GM23248 (cell line): ENCODE measurements at regions not wholly inside any gene's neighbourhood (a gene's known extent, or its start where the extent isn't known, plus 50 kb on each side); places are given as distances from the start of the nearest gene placed in this dataset.

Source experiments
- DNase-seq: peaks from one replicate; pipeline ENCODE4 v3.0.0-alpha.2; 2015
- H2AFZ ChIP-seq: fragments of 200-600 bp; sonication (generic); 2 replicates; pipeline ENCODE4 v1.6.1; 2016; ENCODE audit warnings: antibody characterized with exemption
- H3F3A ChIP-seq: fragments of 200-600 bp; sonication (generic); 2 replicates; pipeline ENCODE4 v1.6.1; 2016; ENCODE audit warnings: mild to moderate bottlenecking, antibody characterized with exemption, mixed run types; ENCODE audit not compliant: insufficient read depth
- H3K27ac ChIP-seq: fragments of 200-600 bp; sonication (generic); 2 replicates; pipeline ENCODE4 v1.5.1; 2016; ENCODE audit warnings: mild to moderate bottlenecking
- H3K27me3 ChIP-seq: fragments of 200-600 bp; sonication (generic); replicated peaks from 2 replicates; pipeline ENCODE4 v1.6.1; 2016; ENCODE audit warnings: mild to moderate bottlenecking; ENCODE audit not compliant: insufficient read depth
- H3K36me3 ChIP-seq: fragments of 200-600 bp; sonication (generic); 2 replicates; pipeline ENCODE4 v1.6.1; 2016; ENCODE audit warnings: low read depth, mild to moderate bottlenecking
- H3K4me1 ChIP-seq: fragments of 200-600 bp; sonication (generic); 2 replicates; pipeline ENCODE4 v1.6.1; 2016; ENCODE audit warnings: mild to moderate bottlenecking; ENCODE audit not compliant: insufficient read depth
- H3K4me2 ChIP-seq: fragments of 200-600 bp; sonication (generic); one replicate; pipeline ENCODE4 v1.6.1; 2016; ENCODE audit warnings: mild to moderate bottlenecking; ENCODE audit not compliant: unreplicated experiment
- H3K4me3 ChIP-seq: fragments of 200-600 bp; sonication (generic); 2 replicates; pipeline ENCODE4 v1.5.1; 2016; ENCODE audit warnings: mild to moderate bottlenecking
- H3K79me2 ChIP-seq: fragments of 200-600 bp; sonication (generic); 2 replicates; pipeline ENCODE4 v1.6.1; 2016; ENCODE audit warnings: mild to moderate bottlenecking; ENCODE audit not compliant: insufficient read depth
- H3K9ac ChIP-seq: fragments of 200-600 bp; sonication (generic); 2 replicates; pipeline ENCODE4 v1.6.1; 2016; ENCODE audit warnings: mild to moderate bottlenecking
- H3K9me2 ChIP-seq: fragments of 200-600 bp; sonication (generic); 2 replicates; pipeline ENCODE4 v1.6.1; 2016; ENCODE audit warnings: mixed run types, mild to moderate bottlenecking, moderate library complexity; ENCODE audit not compliant: insufficient read depth
- H3K9me3 ChIP-seq: fragments of 200-600 bp; sonication (generic); one replicate; pipeline ENCODE4 v1.6.1; 2017; ENCODE audit warnings: low read depth
- H4K20me1 ChIP-seq: fragments of 200-600 bp; sonication (generic); 2 replicates; pipeline ENCODE4 v1.6.0; 2016; ENCODE audit not compliant: insufficient read depth
- EZH2 ChIP-seq: fragments of 200-600 bp; sonication (generic); IDR thresholded peaks from 2 replicates; pipeline ENCODE4 v1.6.1; 2018; ENCODE audit warnings: antibody characterized with exemption, mild to moderate bottlenecking; ENCODE audit not compliant: insufficient read depth, poor library complexity, severe bottlenecking
- EZH2phosphoT487 ChIP-seq: fragments of 200-600 bp; sonication (generic); IDR thresholded peaks from 2 replicates; pipeline ENCODE4 v1.6.1; 2018; ENCODE audit warnings: antibody characterized with exemption, moderate library complexity, mild to moderate bottlenecking, low read depth; ENCODE audit not compliant: insufficient read depth
- WGBS, 2 experiments: methylation state at CpG; one replicate each; pipeline ENCODE4 v1.1.6; 2015 to 2017; ENCODE audit warnings: low lambda C conversion rate in 2 of 2, low coverage in 1 of 2; ENCODE audit errors: missing lambda C conversion rate in 2 of 2; 5-methylcytosine and 5-hydroxymethylcytosine counted together
- in situ Hi-C: fragments of 300-500 bp; cut with MboI; formaldehyde crosslinking; loops from 2 replicates; pipeline ENCODE4 v1.15.0; 2020

DNA sequence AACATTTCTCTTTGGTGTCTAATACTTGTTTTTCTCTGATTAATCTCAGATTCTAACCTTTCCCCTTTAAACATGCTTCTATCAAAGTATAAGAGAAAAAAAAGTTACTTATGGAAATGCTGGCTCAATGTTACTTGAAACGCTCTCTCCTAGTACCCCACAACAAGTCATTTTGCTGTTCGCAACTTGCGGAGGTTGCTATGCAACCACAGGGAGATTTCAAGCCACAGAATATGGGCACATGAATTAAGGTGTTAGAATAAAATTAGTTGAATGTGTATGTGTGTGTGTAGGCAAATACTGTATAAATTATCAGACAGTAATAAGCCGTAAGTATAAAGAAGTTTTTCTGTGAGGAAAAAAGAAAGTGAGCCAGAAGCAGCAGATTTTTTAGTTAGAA, 80.6 kb downstream of the CCDC59 start:
- no peak overlapping the region for H3K27ac ChIP-seq
- H3K4me1 ChIP-seq, result no peaks in the 10 kb centered on the region
- no peak overlapping the region for H3K9ac ChIP-seq
- in situ Hi-C loops, result no loop called here
- H3K4me2 ChIP-seq, result no peak overlapping the region
- no peaks in the 10 kb centered on the region for H3K27me3 ChIP-seq
- H3K4me3 ChIP-seq, result no peak overlapping the region
- WGBS, 2 experiments, result 61 to 69% methylated on average over 4 of the region's 4 CpGs
- H3F3A ChIP-seq, result no peaks in the 10 kb centered on the region
- no peaks in the 10 kb centered on the region for H4K20me1 ChIP-seq
- no peaks in the 10 kb centered on the region for H3K9me3 ChIP-seq
- H2AFZ ChIP-seq, result no peak overlapping the region
- no peak for DNase-seq
- TF ChIP-seq EZH2, result no peak
- no peak for TF ChIP-seq EZH2phosphoT487
- H3K79me2 ChIP-seq, result no peaks in the 10 kb centered on the region
- no peaks in the 10 kb centered on the region for H3K36me3 ChIP-seq
- no peaks in the 10 kb centered on the region for H3K9me2 ChIP-seq

DNA sequence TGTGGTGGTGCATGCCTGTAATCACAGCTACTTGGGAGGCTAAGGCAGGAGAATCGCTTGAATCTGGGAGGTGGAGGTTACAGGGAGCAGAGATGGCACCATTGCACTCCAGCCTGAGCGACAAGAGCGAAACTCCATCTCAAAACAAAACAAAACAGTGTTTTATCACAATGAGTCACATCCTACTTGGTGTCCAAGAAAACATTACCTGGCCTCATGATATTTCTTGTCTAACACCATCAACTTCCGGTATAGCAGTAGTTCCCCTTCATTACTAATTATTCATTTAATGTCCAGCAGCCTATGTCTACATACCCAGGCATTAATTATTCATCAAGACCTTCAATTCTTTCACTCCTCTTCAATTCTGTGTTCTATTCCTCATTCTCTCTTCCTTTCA, 115.5 kb downstream of the CCDC59 start:
- H3K4me1 ChIP-seq, result no peaks in the 10 kb centered on the region
- TF ChIP-seq EZH2, result no peak
- H3K36me3 ChIP-seq, result no peaks in the 10 kb centered on the region
- no peak for DNase-seq
- no peaks in the 10 kb centered on the region for H3K79me2 ChIP-seq
- in situ Hi-C loops, result no loop called here
- no peaks in the 10 kb centered on the region for H3F3A ChIP-seq
- no peaks in the 10 kb centered on the region for H3K27me3 ChIP-seq
- no peak overlapping the region for H2AFZ ChIP-seq
- no peaks in the 10 kb centered on the region for H4K20me1 ChIP-seq
- no peak overlapping the region for H3K27ac ChIP-seq
- no peaks in the 10 kb centered on the region for H3K9me3 ChIP-seq
- 41 to 57% methylated on average over 4 of the region's 4 CpGs for WGBS, 2 experiments
- H3K4me2 ChIP-seq, result no peak overlapping the region
- no peaks in the 10 kb centered on the region for H3K9me2 ChIP-seq
- no peak overlapping the region for H3K4me3 ChIP-seq
- no peak overlapping the region for H3K9ac ChIP-seq

DNA sequence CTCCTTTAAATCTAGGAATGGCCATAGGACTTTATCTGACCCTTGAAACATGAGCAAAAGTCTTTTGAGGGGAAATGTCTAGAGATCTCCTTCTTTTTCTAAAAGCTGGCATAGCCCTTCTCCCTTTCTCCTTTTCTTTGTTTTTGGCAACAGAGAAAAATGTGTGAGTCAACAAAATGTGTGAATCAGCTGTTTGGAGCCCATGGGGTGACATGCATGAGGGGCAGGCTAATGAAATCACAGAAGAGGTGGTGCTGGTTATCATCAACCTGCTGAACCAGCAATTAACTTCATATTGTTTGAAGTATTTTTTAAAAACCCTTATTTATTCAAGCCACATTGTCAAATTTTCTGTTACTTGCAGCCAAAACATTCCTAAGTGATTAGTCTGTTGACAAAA, 132.3 kb downstream of the CCDC59 start:
- H3K9me3 ChIP-seq, result no peaks in the 10 kb centered on the region
- no peak overlapping the region for H3K4me2 ChIP-seq
- in situ Hi-C loops, result no loop called here
- H3K79me2 ChIP-seq, result no peaks in the 10 kb centered on the region
- no peaks in the 10 kb centered on the region for H3K27me3 ChIP-seq
- H3K9me2 ChIP-seq, result no peaks in the 10 kb centered on the region
- no peaks in the 10 kb centered on the region for H4K20me1 ChIP-seq
- no peak overlapping the region for H3K4me3 ChIP-seq
- DNase-seq, result peak; percentile 1
- H3K36me3 ChIP-seq, result no peaks in the 10 kb centered on the region
- H3K4me1 ChIP-seq, result no peaks in the 10 kb centered on the region
- H3K9ac ChIP-seq, result no peak overlapping the region
- H2AFZ ChIP-seq, result no peak overlapping the region
- H3K27ac ChIP-seq, result no peak overlapping the region
- TF ChIP-seq EZH2, result no peak
- no peak for TF ChIP-seq EZH2phosphoT487
- no peaks in the 10 kb centered on the region for H3F3A ChIP-seq

DNA sequence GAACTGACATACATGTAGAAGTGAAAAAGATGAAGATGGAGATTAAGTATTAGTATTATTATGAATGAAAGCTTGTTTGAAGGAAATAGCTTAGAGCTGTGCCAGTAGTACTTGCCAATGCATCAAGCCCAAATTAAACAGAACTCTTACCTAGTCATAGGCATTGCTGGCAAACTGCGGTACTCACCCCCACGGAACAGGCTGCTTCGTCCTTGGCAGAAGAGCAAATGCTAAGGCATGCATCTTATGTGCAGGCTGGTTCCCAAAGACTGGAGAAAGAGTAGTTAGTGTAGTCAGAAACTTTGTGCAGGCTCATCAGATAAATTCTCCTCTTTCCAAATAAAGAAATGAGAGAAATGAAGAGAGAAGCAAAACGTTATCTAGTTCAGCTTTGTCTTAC, 134.8 kb downstream of the CCDC59 start:
- H3K27me3 ChIP-seq, result no peaks in the 10 kb centered on the region
- TF ChIP-seq EZH2, result no peak
- TF ChIP-seq EZH2phosphoT487, result no peak

DNA sequence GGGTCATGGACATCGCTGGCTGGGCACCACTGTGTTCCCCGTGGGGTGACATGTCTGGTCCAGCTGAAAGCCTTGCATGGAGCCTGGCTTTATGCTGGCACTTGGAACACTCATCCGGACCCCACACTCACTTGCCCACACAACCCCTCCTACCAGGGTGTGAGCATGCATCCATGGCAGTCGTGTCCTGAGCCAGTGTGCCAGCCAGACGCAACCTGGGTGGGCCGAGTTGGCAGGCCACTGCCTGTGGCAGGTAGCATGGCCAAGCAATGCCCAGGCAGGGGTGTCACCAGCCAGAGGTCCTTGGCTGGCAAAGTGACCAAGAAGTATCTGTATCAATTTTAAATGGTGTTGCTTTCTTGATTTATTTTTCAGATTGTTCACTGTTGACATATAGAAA, 141.7 kb downstream of the CCDC59 start:
- in situ Hi-C loops, result no loop called here
- Histone ChIP-seq H3K4me2 (no peak overlapping the region), H3K27ac (no peak overlapping the region), H3K79me2 (no peaks in the 10 kb centered on the region), H3K4me3 (no peak overlapping the region), H3K36me3 (no peaks in the 10 kb centered on the region), H2AFZ (no peak overlapping the region), H3K4me1 (no peaks in the 10 kb centered on the region), H3K9me2 (no peaks in the 10 kb centered on the region), H4K20me1 (no peaks in the 10 kb centered on the region), H3F3A (no peaks in the 10 kb centered on the region), H3K27me3 (no peaks in the 10 kb centered on the region), H3K9me3 (no peaks in the 10 kb centered on the region), H3K9ac (no peak overlapping the region)
- 30 to 52% methylated on average over 6 of the region's 6 CpGs for WGBS, 2 experiments
- TF ChIP-seq EZH2phosphoT487 (no peak), EZH2 (no peak)
- no peak for DNase-seq

More for the DNA sequence above, 134.8 kb downstream of the CCDC59 start:
- Histone ChIP-seq H2AFZ (no peak overlapping the region), H3K27ac (no peak overlapping the region), H3K9me2 (no peaks in the 10 kb centered on the region), H3K79me2 (no peaks in the 10 kb centered on the region), H3K4me2 (no peak overlapping the region), H3K9me3 (no peaks in the 10 kb centered on the region), H3K36me3 (no peaks in the 10 kb centered on the region), H3F3A (no peaks in the 10 kb centered on the region), H4K20me1 (no peaks in the 10 kb centered on the region), H3K4me1 (no peaks in the 10 kb centered on the region), H3K4me3 (no peak overlapping the region), H3K9ac (no peak overlapping the region)
- in situ Hi-C loops, result no loop called here
- DNase-seq, result no peak
- WGBS, 2 experiments, result 54 to 61% methylated on average over 4 of the region's 4 CpGs
